Heart right ventricle (tissue), 16 donors: ENCODE measurements at regions not wholly inside any gene's neighbourhood (a gene's known extent, or its start where the extent isn't known, plus 50 kb on each side); places are given as distances from the start of the nearest gene placed in this dataset.

Experiments
- ATAC-seq, 8 donors: fragments of 200-7000 bp; cut with Tn5 transposase; one replicate each; pipeline ENCODE4 v1.9.1; 2020; ENCODE audit warnings: mild to moderate bottlenecking in 8 of 8, moderate library complexity in 8 of 8, moderate number of reproducible peaks in 1 of 8
- DNase-seq, 2 donors: peaks; one replicate each; pipeline ENCODE4 v3.0.0-alpha.2; 2020
- H3K27ac ChIP-seq, 10 donors: fragments of 200-600 bp; sonication (generic) in 2 of 10; one replicate each; pipeline versions ENCODE4 v1.5.0 to v1.8.0; 2020 to 2022; ENCODE audit warnings: mild to moderate bottlenecking in 3 of 10
- H3K27me3 ChIP-seq, 7 donors: fragments of 200-600 bp; one replicate each; pipeline ENCODE4 v1.8.0; 2021 to 2022; ENCODE audit warnings: mild to moderate bottlenecking in 2 of 7
- H3K36me3 ChIP-seq, 9 donors: fragments of 200-600 bp; sonication (generic) in 1 of 9; one replicate each; pipeline versions ENCODE4 v1.5.0 to v1.8.0; 2020 to 2022; ENCODE audit warnings: mild to moderate bottlenecking in 2 of 9
- H3K4me1 ChIP-seq, 9 donors: fragments of 200-600 bp; sonication (generic) in 1 of 9; one replicate each; pipeline versions ENCODE4 v1.5.0 to v1.8.0; 2020 to 2022; ENCODE audit warnings: mild to moderate bottlenecking in 4 of 9
- H3K4me3 ChIP-seq, 10 donors: fragments of 200-600 bp; sonication (generic) in 2 of 10; one replicate each; pipeline versions ENCODE4 v1.5.0 to v1.8.0; 2020 to 2022; ENCODE audit warnings: mild to moderate bottlenecking in 7 of 10, moderate library complexity in 2 of 10
- H3K9me3 ChIP-seq, 11 donors: fragments of 200-600 bp in 10 of 11; sonication (generic) in 2 of 11; one replicate each; pipeline versions ENCODE4 v1.5.0 to v1.8.0; 2013 to 2022; ENCODE audit warnings: mild to moderate bottlenecking in 2 of 11, control low read depth in 1 of 11, moderate library complexity in 1 of 11
- CTCF ChIP-seq, 9 donors: fragments of 200-600 bp; sonication (generic) in 2 of 9; IDR thresholded peaks; one replicate each; pipeline versions ENCODE4 v1.5.0 to v1.8.0; 2021 to 2022; ENCODE audit warnings: antibody characterized with exemption in 9 of 9, mild to moderate bottlenecking in 5 of 9, moderate library complexity in 1 of 9
- WGBS, 2 donors: extraction: QIAGEN DNeasy Blood & Tissue Kit; methylation state at CpG; one replicate each; pipeline ENCODE4 v1.1.7; 2013; ENCODE audit warnings: inconsistent platforms in 1 of 2; 5-methylcytosine and 5-hydroxymethylcytosine counted together
- intact Hi-C, 10 donors: fragments of 100-400 bp; cut with DNase I; formaldehyde crosslinking; loops; one replicate each; pipeline versions ENCODE4 v1.11.1 to v1.14.2; 2022
- donor health status: Arrhythmogenic right ventricular cardiomyopathy.
- donor health status: ischemic (EF 13 %, LVEDD 7.1; RV severe dilation, severe dysfunction).
- donor health status: healthy with polysubstance abuse.
- donor health status: DM: no; HTN: yes; CAD: no.
- donor health status: DM: no; HTN: no; CAD: no.
- donor health status: ischemic (EF 25% LVEDD 6.9; RV normal size, moderate dysfunction).
- donor health status: ischemic (EF 25% LVEDD 5.7; RV mildly dilated, moderate dysfunction).
- donor health status: healthy.
- donor health status: DM: yes; HTN: yes; CAD: no.
- donor health status: Ischemic cardiomyopathy.
- donor health status: ischemic (EF 35%, LVEDD 5.7; RV mildly dilated, moderate dysfunction).
- donor health status: nonischemic (EF 11% LVEDD 7.7; RV severe dilation, severe dysfunction).
- donor health status: DM: yes; HTN: yes; CAD: no.
- donor health status: PGD.
- donor health status: ischemic (EF 29% LVEDD 5.4; RV normal size, mild dysfunction).
- donor health status: nonischemic (EF 23%, LVEDD 6.1; RV moderate dilation, normal function).

GRCh38 chr5:166185185-166185584 is 2106.3 kb upstream of the WWC1 start:
- WGBS, 2 donors, result 85 to 90% methylated on average over 10 of the region's 10 CpGs
- DNase-seq (no peak), ATAC-seq (no peak)
- Histone ChIP-seq H3K27ac (no peak overlapping the region), H3K4me3 (no peak overlapping the region), H3K27me3 (no peaks in the 10 kb centered on the region), H3K9me3 (no peaks in the 10 kb centered on the region), H3K4me1 (no peaks in the 10 kb centered on the region), H3K36me3 (no peaks in the 10 kb centered on the region)
- TF ChIP-seq CTCF (IDR thresholded peaks at IDR 0.05), result no peak
- intact Hi-C loops, result no loop called here

- WGBS, 2 donors, result 84 to 85% methylated on average over 7 of the region's 7 CpGs
- DNase-seq (no peak), ATAC-seq (no peak)
- Histone ChIP-seq H3K27me3 (no peaks in the 10 kb centered on the region), H3K9me3 (no peaks in the 10 kb centered on the region), H3K4me3 (no peak overlapping the region), H3K27ac (no peak overlapping the region), H3K36me3 (no peaks in the 10 kb centered on the region), H3K4me1 (no peaks in the 10 kb centered on the region)
- no peak for TF ChIP-seq CTCF (IDR thresholded peaks at IDR 0.05)
- intact Hi-C loops, result no loop called here
These were observed 2102.7 kb upstream of the WWC1 start for GRCh38 chr5:166188501-166189325.

- Histone ChIP-seq H3K36me3 (no peaks in the 10 kb centered on the region), H3K27me3 (no peaks in the 10 kb centered on the region), H3K4me1 (no peaks in the 10 kb centered on the region), H3K9me3 (no peaks in the 10 kb centered on the region), H3K4me3 (no peak overlapping the region), H3K27ac (no peak overlapping the region)
- WGBS, 2 donors, result 36 to 40% methylated on average over 3 of the region's 3 CpGs
- DNase-seq, result no peak
- TF ChIP-seq CTCF (IDR thresholded peaks at IDR 0.05), result no peak
- intact Hi-C loops, result no loop called here
- ATAC-seq, result no peak
These were observed 2098.7 kb upstream of the WWC1 start for GRCh38 chr5:166192696-166193095.

GRCh38 chr5:166195981-166196380 is 2095.5 kb upstream of the WWC1 start:
- DNase-seq (no peak), ATAC-seq (no peak)
- whole genome bisulfite sequencing, 2 donors, result 89 to 93% methylated on average over 3 of the region's 3 CpGs
- H3K4me1 ChIP-seq, result no peaks in the 10 kb centered on the region
- H3K4me3 ChIP-seq, result no peak overlapping the region
- H3K27me3 ChIP-seq, result no peaks in the 10 kb centered on the region
- TF ChIP-seq CTCF (IDR thresholded peaks at IDR 0.05), result no peak
- H3K36me3 ChIP-seq, result no peaks in the 10 kb centered on the region
- no peak overlapping the region for H3K27ac ChIP-seq
- intact Hi-C loops, result no loop called here
- H3K9me3 ChIP-seq, result no peaks in the 10 kb centered on the region
